Activated B cell treated with CpG ODN at 0.5 μM for 24 hours (primary cell): ENCODE measurements at regions not wholly inside any gene's neighbourhood (a gene's known extent, or its start where the extent isn't known, plus 50 kb on each side); places are given as distances from the start of the nearest gene placed in this dataset.

Experiments used
- ATAC-seq: fragments of 200-7000 bp; cut with Tn5 transposase; one replicate; pipeline ENCODE4 v1.10.0; 2021; ENCODE audit warnings: low read depth, mild to moderate bottlenecking, moderate library complexity
- CTCF ChIA-PET: fragments of 350-600 bp; sonication (Branson Sonifier 250); formaldehyde crosslinking; loops from one replicate; lab custom pipeline; 2021; ENCODE audit warnings: antibody characterized with exemption; lab: Charles Lee
- POLR2A ChIA-PET: fragments of 350-600 bp; sonication (Branson Sonifier 250); formaldehyde crosslinking; loops from one replicate; lab custom pipeline; 2021; ENCODE audit warnings: antibody characterized with exemption; lab: Charles Lee
- DNase-seq: peaks from one replicate; pipeline ENCODE4 v3.0.0; 2022
- H3K27ac Mint-ChIP-seq: one replicate; pipeline ENCODE4 v1.8.0; 2020; ENCODE audit warnings: mixed read lengths
- H3K27me3 Mint-ChIP-seq: one replicate; pipeline ENCODE4 v1.8.0; 2021; ENCODE audit warnings: mixed read lengths
- H3K36me3 Mint-ChIP-seq: one replicate; pipeline ENCODE4 v1.8.0; 2021; ENCODE audit warnings: low read depth, mixed read lengths
- H3K4me1 Mint-ChIP-seq: one replicate; pipeline ENCODE4 v1.8.0; 2021; ENCODE audit warnings: mixed read lengths
- H3K4me3 Mint-ChIP-seq: one replicate; pipeline ENCODE4 v1.8.0; 2020; ENCODE audit warnings: mild to moderate bottlenecking, mixed read lengths
- H3K9me3 Mint-ChIP-seq: one replicate; pipeline ENCODE4 v1.8.0; 2020; ENCODE audit warnings: mixed read lengths
- intact Hi-C: fragments of 100-400 bp; cut with micrococcal nuclease; formaldehyde crosslinking; loops from one replicate; pipeline ENCODE4 v1.15.1; 2024
- TF ChIP-seq, protein P1 (sequence below): fragments of 200-600 bp; IDR thresholded peaks from one replicate; pipeline ENCODE4 v1.8.0; 2022; ENCODE audit warnings: antibody characterized with exemption, mild to moderate bottlenecking

DNA sequence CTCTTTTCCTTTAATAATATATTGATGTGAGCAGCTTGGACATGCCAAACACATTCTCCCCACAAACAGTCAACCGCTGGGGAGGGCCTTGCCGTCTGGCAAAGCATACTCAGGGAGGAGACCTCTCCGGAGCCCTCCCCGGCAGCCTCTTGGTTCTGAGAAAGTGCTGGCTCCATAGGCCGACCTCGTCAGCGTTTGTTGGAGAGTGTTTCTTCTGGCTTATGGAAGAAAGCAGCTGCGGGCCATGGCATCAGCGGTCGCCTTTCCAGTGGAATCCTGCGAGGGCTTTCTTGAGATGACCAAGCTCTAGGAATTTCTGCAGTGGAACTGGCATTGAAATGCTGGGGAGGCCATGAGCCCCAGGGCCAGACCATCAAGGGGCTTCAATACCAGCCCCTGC is 405.7 kb upstream of the IRX4 start:
- ATAC-seq, result no peak
- Mint-ChIP-seq H3K4me1 (no peaks in the 10 kb centered on the region), H3K27ac (no peak overlapping the region), H3K27me3 (no peaks in the 10 kb centered on the region), H3K36me3 (no peaks in the 10 kb centered on the region), H3K9me3 (no peaks in the 10 kb centered on the region), H3K4me3 (no peak overlapping the region)
- POLR2A ChIA-PET, result no interaction called here
- CTCF ChIA-PET, result no interaction called here
- intact Hi-C loops, result no loop called here
- TF ChIP-seq, protein P1, sequence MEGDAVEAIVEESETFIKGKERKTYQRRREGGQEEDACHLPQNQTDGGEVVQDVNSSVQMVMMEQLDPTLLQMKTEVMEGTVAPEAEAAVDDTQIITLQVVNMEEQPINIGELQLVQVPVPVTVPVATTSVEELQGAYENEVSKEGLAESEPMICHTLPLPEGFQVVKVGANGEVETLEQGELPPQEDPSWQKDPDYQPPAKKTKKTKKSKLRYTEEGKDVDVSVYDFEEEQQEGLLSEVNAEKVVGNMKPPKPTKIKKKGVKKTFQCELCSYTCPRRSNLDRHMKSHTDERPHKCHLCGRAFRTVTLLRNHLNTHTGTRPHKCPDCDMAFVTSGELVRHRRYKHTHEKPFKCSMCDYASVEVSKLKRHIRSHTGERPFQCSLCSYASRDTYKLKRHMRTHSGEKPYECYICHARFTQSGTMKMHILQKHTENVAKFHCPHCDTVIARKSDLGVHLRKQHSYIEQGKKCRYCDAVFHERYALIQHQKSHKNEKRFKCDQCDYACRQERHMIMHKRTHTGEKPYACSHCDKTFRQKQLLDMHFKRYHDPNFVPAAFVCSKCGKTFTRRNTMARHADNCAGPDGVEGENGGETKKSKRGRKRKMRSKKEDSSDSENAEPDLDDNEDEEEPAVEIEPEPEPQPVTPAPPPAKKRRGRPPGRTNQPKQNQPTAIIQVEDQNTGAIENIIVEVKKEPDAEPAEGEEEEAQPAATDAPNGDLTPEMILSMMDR, result no peak
- no peak for DNase-seq

DNA sequence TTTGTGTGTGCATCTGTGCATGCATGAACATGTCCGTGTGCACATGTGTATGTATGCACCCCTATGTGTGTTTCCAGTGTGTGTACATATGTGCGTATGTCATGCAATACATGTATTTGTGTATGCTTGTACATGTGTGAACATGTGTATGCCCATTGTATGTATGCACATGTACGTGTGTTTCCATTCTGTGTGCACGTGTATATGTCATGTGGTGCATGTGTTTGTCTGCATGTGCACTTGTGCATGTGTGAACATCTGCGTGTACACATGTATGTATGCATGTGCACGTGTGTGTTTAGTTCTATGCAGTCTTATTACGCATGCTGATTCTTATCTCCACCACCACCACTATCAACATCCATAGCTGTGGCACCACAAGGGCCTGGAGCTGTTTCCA is 403.5 kb upstream of the IRX4 start:
- ATAC-seq (no peak), DNase-seq (no peak)

DNA sequence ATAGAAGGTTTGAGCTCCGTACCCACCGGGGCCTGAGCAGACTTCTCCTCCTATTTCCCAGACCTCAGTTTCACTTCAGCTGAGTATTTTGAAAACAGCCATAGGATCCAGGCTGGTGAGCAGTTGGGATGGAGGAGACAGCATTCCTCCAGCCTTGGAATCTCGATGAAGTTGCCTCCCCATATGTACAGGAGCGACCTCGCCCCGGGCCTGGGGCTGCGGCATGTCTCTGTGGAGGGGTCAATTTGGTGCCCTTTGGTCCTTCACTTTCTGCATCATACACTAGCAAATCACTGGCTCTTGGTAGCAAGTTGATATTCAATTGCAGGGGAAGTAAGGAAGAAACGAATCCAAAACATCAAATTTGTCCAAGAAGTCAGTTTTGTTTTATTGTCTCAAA is 402.0 kb upstream of the IRX4 start:
- intact Hi-C loops, result no loop called here
- TF ChIP-seq, protein P1, result no peak
- H3K36me3 Mint-ChIP-seq, result no peaks in the 10 kb centered on the region

More for the DNA sequence above, 403.5 kb upstream of the IRX4 start:
- Mint-ChIP-seq H3K4me1 (no peaks in the 10 kb centered on the region), H3K9me3 (no peaks in the 10 kb centered on the region), H3K27me3 (no peaks in the 10 kb centered on the region), H3K36me3 (no peaks in the 10 kb centered on the region), H3K4me3 (no peak overlapping the region), H3K27ac (no peak overlapping the region)
- intact Hi-C loops, result no loop called here
- TF ChIP-seq, protein P1, result no peak
- CTCF ChIA-PET, result no interaction called here
- POLR2A ChIA-PET, result no interaction called here

DNA sequence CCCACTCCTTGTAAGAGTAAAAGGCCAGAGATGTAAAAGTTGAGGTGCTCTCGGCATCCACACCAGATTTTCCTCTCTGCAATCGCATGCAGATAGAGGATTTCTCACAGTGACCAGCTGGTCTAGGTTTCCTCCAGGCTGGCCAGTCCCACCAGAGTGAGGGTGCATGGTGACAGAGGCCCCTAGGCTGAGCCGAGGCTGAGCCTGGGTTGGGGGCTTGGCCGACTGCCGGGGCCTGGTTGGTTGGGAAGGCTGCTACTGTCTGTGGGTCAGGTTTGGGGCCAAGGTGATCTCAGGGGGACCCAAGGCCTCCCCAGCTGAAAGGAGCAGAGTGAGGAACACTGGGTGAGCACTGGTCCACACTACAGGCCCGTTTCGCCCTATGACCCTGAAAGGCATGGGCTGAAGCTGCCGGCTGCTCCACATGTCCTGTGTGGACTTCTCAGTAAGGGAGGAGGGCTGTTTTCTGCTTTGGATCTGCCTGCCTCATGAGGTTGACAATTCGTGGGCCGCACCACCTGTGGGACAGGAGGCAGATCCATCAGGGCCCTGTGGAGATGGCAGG is 400.8 kb upstream of the IRX4 start:
- no peak overlapping the region for H3K27ac Mint-ChIP-seq
- TF ChIP-seq, protein P1, result no peak
- H3K9me3 Mint-ChIP-seq, result peaks cover 2% of the 10 kb centered on the region
- ATAC-seq, result no peak
- ChIA-PET CTCF (no interaction called here), POLR2A (no interaction called here)
- no peaks in the 10 kb centered on the region for H3K4me1 Mint-ChIP-seq
- intact Hi-C loops, result no loop called here
- H3K27me3 Mint-ChIP-seq, result no peaks in the 10 kb centered on the region
- no peak overlapping the region for H3K4me3 Mint-ChIP-seq
- DNase-seq, result no peak
- no peaks in the 10 kb centered on the region for H3K36me3 Mint-ChIP-seq

More for the DNA sequence above, 402.0 kb upstream of the IRX4 start:
- Mint-ChIP-seq H3K9me3 (peaks cover 2% of the 10 kb centered on the region), H3K4me1 (no peaks in the 10 kb centered on the region), H3K27ac (no peak overlapping the region), H3K4me3 (no peak overlapping the region), H3K27me3 (no peaks in the 10 kb centered on the region)
- DNase-seq, result no peak
- ChIA-PET CTCF (no interaction called here), POLR2A (no interaction called here)
- ATAC-seq, result no peak

DNA sequence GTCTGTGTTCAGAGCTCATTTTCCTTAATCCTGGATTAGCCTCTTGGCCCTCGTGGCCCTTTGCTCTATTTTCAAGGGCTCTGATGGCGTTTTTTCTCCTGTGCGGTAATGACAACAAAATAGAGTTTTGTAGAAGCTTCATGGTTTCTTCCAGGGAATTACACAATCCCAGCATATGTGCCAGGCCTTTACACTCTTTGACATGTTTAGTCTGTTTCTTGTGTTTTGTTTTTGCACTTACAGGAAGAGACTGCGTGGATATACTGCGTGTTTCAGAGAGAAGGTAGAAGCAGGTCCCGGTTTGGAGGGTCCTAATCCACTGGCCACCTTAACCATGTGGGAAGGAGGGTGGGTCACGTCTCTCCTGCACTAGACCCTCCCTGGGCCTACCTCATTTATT is 400.2 kb upstream of the IRX4 start:
- H3K36me3 Mint-ChIP-seq, result no peaks in the 10 kb centered on the region
- no peaks in the 10 kb centered on the region for H3K4me1 Mint-ChIP-seq
- H3K4me3 Mint-ChIP-seq, result no peak overlapping the region
- ATAC-seq (no peak), DNase-seq (no peak)
- no peak overlapping the region for H3K27ac Mint-ChIP-seq
- intact Hi-C loops, result no loop called here
- H3K27me3 Mint-ChIP-seq, result no peaks in the 10 kb centered on the region
- TF ChIP-seq, protein P1, result no peak
- ChIA-PET CTCF (no interaction called here), POLR2A (no interaction called here)
- H3K9me3 Mint-ChIP-seq, result peaks cover 2% of the 10 kb centered on the region
